ENCODE measurements at regions not wholly inside any gene's neighbourhood (a gene's known extent, or its start where the extent isn't known, plus 50 kb on each side); places are given as distances from the start of the nearest gene placed in this dataset.

GRCh38 chr14:101189266-101189665 lies 285.7 kb upstream of the RTL1 start:
- no peaks in the 10 kb centered on the region for H3K36me3 ChIP-seq (ENCODE audit: control insufficient read depth, insufficient read depth, low read length)
- TF ChIP-seq CTCF (IDR thresholded peaks at IDR 0.05; ENCODE audit: insufficient read depth, low read length, poor library complexity, severe bottlenecking) = no peak
- H3K4me3 ChIP-seq (ENCODE audit: low read depth, low read length) = no peak overlapping the region
- DNase-seq (ENCODE audit: low read depth) = no peak
- peaks cover 8% of the 10 kb centered on the region for H3K27me3 ChIP-seq (ENCODE audit: control insufficient read depth, insufficient read depth, low read length)

- no peak for TF ChIP-seq CTCF (IDR thresholded peaks at IDR 0.05; ENCODE audit: insufficient read depth, low read length, poor library complexity, severe bottlenecking)
- Histone ChIP-seq H3K4me3 (ENCODE audit: low read depth, low read length) (no peak overlapping the region), H3K36me3 (ENCODE audit: control insufficient read depth, insufficient read depth, low read length) (no peaks in the 10 kb centered on the region), H3K27me3 (ENCODE audit: control insufficient read depth, insufficient read depth, low read length) (peaks cover 9% of the 10 kb centered on the region)
- DNase-seq (ENCODE audit: low read depth) = no peak
These were observed 286.5 kb upstream of the RTL1 start for GRCh38 chr14:101189962-101190560.

GRCh38 chr14:101191101-101191720 lies 287.7 kb upstream of the RTL1 start:
- no peak overlapping the region for H3K4me3 ChIP-seq (ENCODE audit: low read depth, low read length)
- no peak for DNase-seq (ENCODE audit: low read depth)
- no peaks in the 10 kb centered on the region for H3K36me3 ChIP-seq (ENCODE audit: control insufficient read depth, insufficient read depth, low read length)
- TF ChIP-seq CTCF (IDR thresholded peaks at IDR 0.05; ENCODE audit: insufficient read depth, low read length, poor library complexity, severe bottlenecking) = no peak
- H3K27me3 ChIP-seq (ENCODE audit: control insufficient read depth, insufficient read depth, low read length) = peaks cover 9% of the 10 kb centered on the region

- H3K4me3 ChIP-seq (ENCODE audit: low read depth, low read length) = no peak overlapping the region
- no peak for TF ChIP-seq CTCF (IDR thresholded peaks at IDR 0.05; ENCODE audit: insufficient read depth, low read length, poor library complexity, severe bottlenecking)
- H3K27me3 ChIP-seq (ENCODE audit: control insufficient read depth, insufficient read depth, low read length) = peaks cover 9% of the 10 kb centered on the region
- DNase-seq (ENCODE audit: low read depth) = no peak
- no peaks in the 10 kb centered on the region for H3K36me3 ChIP-seq (ENCODE audit: control insufficient read depth, insufficient read depth, low read length)
These were observed 288.5 kb upstream of the RTL1 start for GRCh38 chr14:101191721-101192660.

GRCh38 chr14:101192661-101193000 lies 289.1 kb upstream of the RTL1 start:
- no peak for DNase-seq (ENCODE audit: low read depth)
- Histone ChIP-seq H3K36me3 (ENCODE audit: control insufficient read depth, insufficient read depth, low read length) (no peaks in the 10 kb centered on the region), H3K27me3 (ENCODE audit: control insufficient read depth, insufficient read depth, low read length) (peaks cover 9% of the 10 kb centered on the region), H3K4me3 (ENCODE audit: low read depth, low read length) (no peak overlapping the region)
- no peak for TF ChIP-seq CTCF (IDR thresholded peaks at IDR 0.05; ENCODE audit: insufficient read depth, low read length, poor library complexity, severe bottlenecking)

All from kidney epithelial cell (primary cell).